Stromal cell of bone marrow (primary cell): ENCODE measurements at regions not wholly inside any gene's neighbourhood (a gene's known extent, or its start where the extent isn't known, plus 50 kb on each side); places are given as distances from the start of the nearest gene placed in this dataset.

Experiments
- DNase-seq: peaks from one replicate; pipeline ENCODE4 v3.0.0-alpha.2; 2012; ENCODE audit warnings: low read depth

DNA sequence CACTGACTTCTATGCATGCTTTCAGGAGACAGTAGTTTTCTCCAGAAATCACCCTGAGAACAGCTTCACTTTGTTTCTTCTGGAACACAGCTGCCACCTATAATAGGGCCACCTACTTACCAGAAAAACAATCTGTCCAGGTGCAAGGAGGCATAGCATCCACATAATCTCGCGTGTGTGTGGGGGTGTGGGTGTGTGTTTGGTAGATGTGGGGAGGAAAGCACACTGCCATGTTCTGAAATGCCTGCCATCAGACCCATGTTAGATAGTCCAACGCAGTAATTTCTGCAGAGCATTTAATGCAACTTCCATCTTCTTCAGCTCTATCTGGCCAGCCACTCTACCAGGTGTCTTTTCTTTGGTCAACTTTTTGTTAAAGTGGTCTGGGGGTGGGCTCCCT is 102.9 kb downstream of the ACER2 start:
- no peak for DNase-seq

DNA sequence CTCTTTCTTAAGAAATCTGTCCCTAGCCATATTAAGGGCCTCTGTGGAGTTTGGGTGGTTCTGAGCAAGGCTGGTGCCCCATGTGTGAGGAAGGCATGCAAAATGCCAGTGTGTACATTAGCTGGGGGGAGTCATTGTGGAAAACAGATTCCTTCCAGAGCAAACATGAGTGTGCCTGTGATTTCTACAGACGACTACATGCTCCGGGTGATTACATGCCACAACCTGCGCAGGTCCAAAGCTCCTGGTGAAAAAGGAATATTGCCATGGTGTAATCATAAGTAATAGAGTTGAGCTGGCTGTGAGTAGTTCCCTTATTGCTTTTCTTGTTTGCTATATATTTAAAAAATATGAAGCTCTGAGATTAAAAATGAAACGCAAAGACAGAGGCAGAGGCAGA is 102.1 kb downstream of the ACER2 start:
- no peak for DNase-seq
